K562 (cell line): ENCODE measurements at regions not wholly inside any gene's neighbourhood (a gene's known extent, or its start where the extent isn't known, plus 50 kb on each side); places are given as distances from the start of the nearest gene placed in this dataset.

Experiments
- ATAC-seq: fragments of 200-7000 bp; cut with Tn5 transposase; 3 replicates; pipeline ENCODE4 v1.9.1; 2020; ENCODE audit warnings: moderate library complexity
- BruUV-seq: library from RNA; stranded (reverse); fragments of 400-500 nt; replicated peaks from 2 replicates; lab custom pipeline; 2021; lab: Mats Ljungman, UMichigan
- CTCF ChIA-PET: fragments of 300-600 bp; formaldehyde crosslinking; extraction: SDS; loops from one replicate; lab custom pipeline; 2021; ENCODE audit warnings: low intra/inter-chr PET ratio; lab: Yijun Ruan, JAX
- POLR2A ChIA-PET: fragments of 300-600, 350-650 bp; sonication (Branson Sonifier 250); formaldehyde crosslinking; extraction: SDS; loops from one replicate; lab custom pipeline; 2021; ENCODE audit warnings: antibody characterized with exemption, inconsistent platforms; lab: Yijun Ruan, JAX
- DNase-seq, 4 experiments: peaks; one replicate each; pipeline versions ENCODE4 v3.0.0 to v3.0.0-alpha.2; 2011 to 2018; ENCODE audit warnings: low spot score in 3 of 4, mixed read lengths in 3 of 4; ENCODE audit errors: extremely low read depth in 1 of 4
- FAIRE-seq: peaks from 2 replicates; lab custom pipeline; 2011; peaks lifted over from hg19 to GRCh38; lab: Jason Lieb, UNC
- H2AFZ ChIP-seq: 2 replicates; pipeline ENCODE4 v1.6.0; 2011; ENCODE audit warnings: low read depth, low read length, control low read depth, inconsistent platforms
- H3K27ac ChIP-seq: fragments of 200-600 bp; 3 replicates; pipeline ENCODE4 v1.8.0; 2011; ENCODE audit warnings: low read depth, mild to moderate bottlenecking, control low read depth, inconsistent platforms, low read length, moderate library complexity, mixed read lengths; ENCODE audit errors: extremely low read depth
- H3K27me3 ChIP-seq, 2 experiments: fragments of 300-600 bp in 1 of 2; 2 replicates in 1 of 2; 3 replicates in 1 of 2; pipeline versions ENCODE4 v1.6.0 to v1.8.0; 2011; ENCODE audit warnings: inconsistent platforms in 2 of 2, low read length in 2 of 2, mild to moderate bottlenecking in 1 of 2, mixed read lengths in 1 of 2, moderate library complexity in 1 of 2; ENCODE audit not compliant: control insufficient read depth in 2 of 2, insufficient read depth in 2 of 2
- H3K36me3 ChIP-seq: fragments of 300-600 bp; 3 replicates; pipeline ENCODE4 v1.8.0; 2011; ENCODE audit warnings: mild to moderate bottlenecking, low read length, inconsistent platforms; ENCODE audit not compliant: control insufficient read depth, insufficient read depth
- H3K4me1 ChIP-seq, 2 experiments: fragments of 200-600 bp in 1 of 2; replicated peaks in 1 of 2; 2 replicates in 1 of 2; 3 replicates in 1 of 2; pipeline versions ENCODE4 v1.5.1 to v1.8.0; 2011; ENCODE audit warnings: inconsistent platforms in 2 of 2, low read length in 2 of 2, mild to moderate bottlenecking in 1 of 2, mixed read lengths in 1 of 2, moderate library complexity in 1 of 2; ENCODE audit not compliant: control insufficient read depth in 2 of 2, insufficient read depth in 2 of 2
- H3K4me2 ChIP-seq: 2 replicates; pipeline ENCODE4 v1.6.1; 2011; ENCODE audit warnings: low read length, control low read depth, inconsistent platforms, mixed read lengths; ENCODE audit not compliant: insufficient read depth
- H3K4me3 ChIP-seq: fragments of 200-600 bp; sonication (generic), shearing (Covaris generic); 2 replicates; pipeline ENCODE4 v1.5.1; 2016; ENCODE audit warnings: control low read depth, inconsistent platforms
- H3K79me2 ChIP-seq: fragments of 200-600 bp; 3 replicates; pipeline ENCODE4 v1.8.0; 2011; ENCODE audit warnings: low read length, inconsistent platforms; ENCODE audit not compliant: control insufficient read depth, insufficient read depth
- H3K9ac ChIP-seq, 2 experiments: 2 replicates each; pipeline versions ENCODE4 v1.6.0 to v1.6.1; 2011; ENCODE audit warnings: low read depth in 2 of 2, low read length in 2 of 2, control low read depth in 1 of 2, inconsistent platforms in 1 of 2, mild to moderate bottlenecking in 1 of 2, mixed read lengths in 1 of 2; ENCODE audit not compliant: insufficient read depth in 1 of 2
- H3K9me1 ChIP-seq: one replicate; pipeline ENCODE4 v1.6.0; 2011; ENCODE audit warnings: inconsistent platforms, mild to moderate bottlenecking, low read length, moderate library complexity; ENCODE audit not compliant: control insufficient read depth, insufficient read depth
- H3K9me3 ChIP-seq: replicated peaks from 2 replicates; pipeline ENCODE4 v1.5.1; 2011; ENCODE audit warnings: low read depth, low read length, inconsistent platforms; ENCODE audit not compliant: control insufficient read depth, insufficient read depth
- H4K20me1 ChIP-seq: replicated peaks from 2 replicates; pipeline ENCODE4 v1.6.1; 2011; ENCODE audit warnings: low read length, inconsistent platforms, mixed read lengths; ENCODE audit not compliant: control insufficient read depth, insufficient read depth
- HNRNPL ChIP-seq: fragments of 200-400 bp; formaldehyde crosslinking; IDR thresholded peaks from 2 replicates; pipeline ENCODE4 v1.6.1; 2017; ENCODE audit warnings: low read depth, mild to moderate bottlenecking, low read length
- LEF1 ChIP-seq: fragments of 450-650 bp; IDR thresholded peaks from 2 replicates; pipeline ENCODE4 v1.6.1; 2016; ENCODE audit warnings: mild to moderate bottlenecking
- RAD21 ChIP-seq, 2 experiments: fragments of 250-450 bp in 1 of 2; fragments of 450-650 bp in 1 of 2; sonication (Bioruptor Pico) in 1 of 2; formaldehyde crosslinking in 1 of 2; IDR thresholded peaks in 1 of 2; conservative IDR thresholded peaks in 1 of 2; 2 replicates each; pipeline versions ENCODE4 v1.4.0 to v1.8.0; 2020 to 2022; ENCODE audit warnings: mild to moderate bottlenecking in 2 of 2, moderate library complexity in 1 of 2
- TBP ChIP-seq: optimal IDR thresholded peaks from 2 replicates; pipeline ENCODE3; 2011; ENCODE audit warnings: low read depth, low read length, improper control_type of control experiment
- TFE3 ChIP-seq: fragments of 450-650 bp; formaldehyde crosslinking; IDR thresholded peaks from 2 replicates; pipeline ENCODE4 v1.4.0; 2020; ENCODE audit warnings: mild to moderate bottlenecking, mixed read lengths
- ZBTB1 ChIP-seq: sonication (generic); formaldehyde crosslinking; IDR thresholded peaks from 2 replicates; pipeline ENCODE4 v1.8.1; 2023; ENCODE audit warnings: missing genetic modification reagents, low read depth, mild to moderate bottlenecking, borderline replicate concordance
- ZNF398 ChIP-seq: fragments of 250-450 bp; sonication (Bioruptor Pico); IDR thresholded peaks from 2 replicates; pipeline ENCODE4 v1.8.0; 2021; ENCODE audit warnings: moderate library complexity, mild to moderate bottlenecking, inconsistent platforms
- WGBS: fragments of 100-300 bp; shearing (Covaris generic); methylation state at CpG from one replicate; pipeline ENCODE4 v1.1.6; 2016; ENCODE audit warnings: low coverage, mixed read lengths; ENCODE audit not compliant: insufficient coverage; ENCODE audit errors: missing lambda C conversion rate; 5-methylcytosine and 5-hydroxymethylcytosine counted together
- in situ Hi-C: fragments of 300-500 bp; cut with MboI; formaldehyde crosslinking; loops from 4 replicates; pipeline ENCODE4 v1.15.0; 2018; ENCODE audit warnings: inconsistent platforms, mixed read lengths
- intact Hi-C: fragments of 100-400 bp; cut with micrococcal nuclease; formaldehyde crosslinking; loops from 2 replicates; pipeline ENCODE4 v1.14.2; 2022

- intact Hi-C loops (no loop called here), in situ Hi-C loops (no loop called here)
- no peak for TF ChIP-seq TBP
- no peak for TF ChIP-seq ZBTB1
- no peak for TF ChIP-seq HNRNPL
- TF ChIP-seq ZNF398 (CRISPR knock-in tag): no peak
- no peak for TF ChIP-seq RAD21 (CRISPR knock-in tag; conservative IDR thresholded peaks at IDR 0.05 in 1 of 2, IDR thresholded peaks at IDR 0.05 in 1 of 2)
- no peak for TF ChIP-seq TFE3
- TF ChIP-seq LEF1: no peak
- Histone ChIP-seq H3K36me3 (no peaks in the 10 kb centered on the region), H3K9me3 (no peaks in the 10 kb centered on the region), H3K27ac (no peak overlapping the region), H3K9me1 (no peaks in the 10 kb centered on the region), H3K4me1 (no peaks in the 10 kb centered on the region), H4K20me1 (no peaks in the 10 kb centered on the region), H2AFZ (no peak overlapping the region), H3K4me3 (no peak overlapping the region), H3K4me2 (no peak overlapping the region), H3K27me3 (no peaks in the 10 kb centered on the region), H3K79me2 (no peaks in the 10 kb centered on the region), H3K9ac (no peak overlapping the region)
- FAIRE-seq: no peak
- DNase-seq: no peak
- ChIA-PET CTCF (no interaction called here), POLR2A (interaction anchor here (1.2 kb wide), 1 partner anchor 9 kb away, joined by 3 read pairs; no protein-coding TSS in a partner anchor)
- no peak for ATAC-seq
- WGBS: 0% methylated on average over 4 of the region's 4 CpGs
- no TSS peak for BruUV-seq
Measured at GRCh38 chr5:62152394-62153087, 153.5 kb upstream of the KIF2A start.
